ENCODE measurements at regions not wholly inside any gene's neighbourhood (a gene's known extent, or its start where the extent isn't known, plus 50 kb on each side); places are given as distances from the start of the nearest gene placed in this dataset.
"Not testable (repeated sequence)": the region's sequence is repeated elsewhere in the genome, so short reads cannot be mapped to it uniquely, and the experiment has no call there.

GRCh38 chr6:19204445-19204844 lies 632.7 kb upstream of the ID4 start:
- no peaks in the 10 kb centered on the region for H3K4me1 Mint-ChIP-seq (ENCODE audit: low read depth)
- DNase-seq = no peak
- no peaks in the 10 kb centered on the region for H3K27me3 Mint-ChIP-seq
- no peaks in the 10 kb centered on the region for H3K36me3 Mint-ChIP-seq (ENCODE audit: low read depth)
- H3K4me3 Mint-ChIP-seq = no peak overlapping the region
- H3K27ac Mint-ChIP-seq = no peak overlapping the region
- H3K9me3 Mint-ChIP-seq = peaks cover 20% of the 10 kb centered on the region

DNA sequence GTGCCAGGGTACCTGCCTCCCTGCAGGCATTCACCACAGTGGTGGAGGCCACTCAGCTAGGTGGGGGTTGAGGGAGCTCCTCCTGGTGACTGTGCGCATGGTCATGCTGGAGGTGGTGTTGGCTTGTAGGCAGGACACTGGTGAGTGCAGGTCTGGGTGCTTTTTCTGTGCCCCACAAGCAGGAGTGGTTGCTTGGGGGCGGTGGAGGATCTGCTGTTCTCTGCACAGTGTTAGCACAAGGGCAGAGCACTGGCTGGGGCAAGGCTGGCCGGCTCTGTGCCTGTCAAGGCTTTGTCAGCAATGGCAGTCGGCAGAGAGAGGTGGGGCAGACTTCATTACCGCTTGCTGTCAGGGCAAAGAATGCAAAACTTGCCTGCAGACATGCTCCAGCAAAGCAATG lies 632.1 kb upstream of the ID4 start:
- no peaks in the 10 kb centered on the region for H3K27me3 Mint-ChIP-seq
- H3K27ac Mint-ChIP-seq = no peak overlapping the region
- no peak for DNase-seq
- H3K36me3 Mint-ChIP-seq (ENCODE audit: low read depth) = no peaks in the 10 kb centered on the region
- H3K4me1 Mint-ChIP-seq (ENCODE audit: low read depth) = no peaks in the 10 kb centered on the region
- H3K9me3 Mint-ChIP-seq = peaks cover 23% of the 10 kb centered on the region
- no peak overlapping the region for H3K4me3 Mint-ChIP-seq

DNA sequence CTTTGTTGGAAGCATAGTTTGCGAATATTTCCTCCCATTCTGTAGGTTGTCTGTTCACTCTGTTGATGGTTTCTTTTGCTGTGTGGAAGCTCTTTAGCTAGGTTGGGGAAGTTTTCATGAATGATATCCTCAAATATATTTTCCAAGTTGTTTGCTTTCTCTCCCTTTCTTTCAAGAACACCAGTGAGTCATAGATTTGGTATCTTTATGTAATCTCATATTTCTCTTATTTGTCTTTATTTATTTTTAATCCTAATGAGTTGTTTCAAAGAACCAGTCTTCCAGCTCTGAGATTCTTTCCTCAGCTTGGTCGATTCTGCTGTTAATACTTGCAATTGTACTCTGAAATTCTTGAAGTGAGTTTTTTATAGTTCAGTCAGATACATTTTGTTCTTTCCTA lies 628.0 kb upstream of the ID4 start:
- Mint-ChIP-seq H3K9me3 (peaks cover 8% of the 10 kb centered on the region), H3K4me1 (ENCODE audit: low read depth) (no peaks in the 10 kb centered on the region), H3K27me3 (no peaks in the 10 kb centered on the region), H3K4me3 (no peak overlapping the region), H3K36me3 (ENCODE audit: low read depth) (no peaks in the 10 kb centered on the region), H3K27ac (no peak overlapping the region)
- DNase-seq = no peak

GRCh38 chr6:19210849-19211590 lies 626.1 kb upstream of the ID4 start:
- DNase-seq = no peak
- no peaks in the 10 kb centered on the region for H3K4me1 Mint-ChIP-seq (ENCODE audit: low read depth)
- no peaks in the 10 kb centered on the region for H3K27me3 Mint-ChIP-seq
- H3K36me3 Mint-ChIP-seq (ENCODE audit: low read depth) = no peaks in the 10 kb centered on the region
- H3K4me3 Mint-ChIP-seq = no peak overlapping the region
- no peak overlapping the region for H3K27ac Mint-ChIP-seq
- peaks cover 8% of the 10 kb centered on the region for H3K9me3 Mint-ChIP-seq

GRCh38 chr6:19214231-19214630 lies 622.9 kb upstream of the ID4 start:
- no peak overlapping the region for H3K27ac Mint-ChIP-seq

GRCh38 chr6:19219931-19220330 lies 617.2 kb upstream of the ID4 start:
- H3K4me3 Mint-ChIP-seq = no peak overlapping the region
- H3K9me3 Mint-ChIP-seq = peaks cover 2% of the 10 kb centered on the region
- DNase-seq = no peak
- no peaks in the 10 kb centered on the region for H3K4me1 Mint-ChIP-seq (ENCODE audit: low read depth)
- H3K36me3 Mint-ChIP-seq (ENCODE audit: low read depth) = no peaks in the 10 kb centered on the region
- H3K27me3 Mint-ChIP-seq = no peaks in the 10 kb centered on the region
- no peak overlapping the region for H3K27ac Mint-ChIP-seq

More at GRCh38 chr6:19214231-19214630, 622.9 kb upstream of the ID4 start:
- H3K9me3 Mint-ChIP-seq = peaks cover 3% of the 10 kb centered on the region
- no peak overlapping the region for H3K4me3 Mint-ChIP-seq
- H3K4me1 Mint-ChIP-seq (ENCODE audit: low read depth) = no peaks in the 10 kb centered on the region
- H3K27me3 Mint-ChIP-seq = no peaks in the 10 kb centered on the region
- no peak for DNase-seq
- H3K36me3 Mint-ChIP-seq (ENCODE audit: low read depth) = no peaks in the 10 kb centered on the region

- Mint-ChIP-seq H3K4me1 (ENCODE audit: low read depth) (no peaks in the 10 kb centered on the region), H3K36me3 (ENCODE audit: low read depth) (no peaks in the 10 kb centered on the region), H3K27me3 (no peaks in the 10 kb centered on the region), H3K27ac (no peak overlapping the region), H3K4me3 (no peak overlapping the region), H3K9me3 (peaks cover 13% of the 10 kb centered on the region)
- no peak for DNase-seq
Observed at GRCh38 chr6:19231878-19232561, 605.1 kb upstream of the ID4 start.

DNA sequence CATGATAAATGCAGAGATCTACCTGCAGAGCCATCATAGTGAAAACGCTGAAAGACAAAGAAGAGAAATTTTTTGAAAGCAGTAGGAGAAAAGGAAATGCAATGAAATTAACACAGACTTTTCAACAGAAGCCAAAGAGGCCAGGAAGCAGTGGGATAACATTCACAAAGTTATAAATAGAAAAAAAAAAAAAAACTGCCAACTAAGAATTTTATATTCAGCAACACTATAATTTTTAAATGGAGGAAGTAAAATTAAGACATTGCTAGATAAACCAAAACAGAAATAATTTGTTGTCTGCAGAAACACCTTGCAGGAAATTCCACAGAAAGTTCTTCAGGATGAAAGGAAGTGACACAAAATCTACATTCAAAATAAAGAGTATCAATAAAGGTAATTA lies 591.5 kb upstream of the ID4 start:
- no peak overlapping the region for H3K27ac Mint-ChIP-seq
- no peaks in the 10 kb centered on the region for H3K27me3 Mint-ChIP-seq
- no peaks in the 10 kb centered on the region for H3K36me3 Mint-ChIP-seq (ENCODE audit: low read depth)
- DNase-seq = no peak
- H3K4me3 Mint-ChIP-seq = no peak overlapping the region
- H3K9me3 Mint-ChIP-seq = peaks cover 45% of the 10 kb centered on the region
- no peaks in the 10 kb centered on the region for H3K4me1 Mint-ChIP-seq (ENCODE audit: low read depth)

- H3K36me3 Mint-ChIP-seq (ENCODE audit: low read depth); H3K27ac Mint-ChIP-seq; DNase-seq; H3K4me1 Mint-ChIP-seq (ENCODE audit: low read depth); H3K4me3 Mint-ChIP-seq; H3K27me3 Mint-ChIP-seq: not testable (repeated sequence)
- peaks cover 33% of the 10 kb centered on the region for H3K9me3 Mint-ChIP-seq
Observed at GRCh38 chr6:19247181-19247580, 590.0 kb upstream of the ID4 start.

- H3K4me3 Mint-ChIP-seq; H3K9me3 Mint-ChIP-seq; H3K36me3 Mint-ChIP-seq (ENCODE audit: low read depth); H3K4me1 Mint-ChIP-seq (ENCODE audit: low read depth); H3K27me3 Mint-ChIP-seq; DNase-seq; H3K27ac Mint-ChIP-seq: not testable (repeated sequence)
Observed at GRCh38 chr6:19256123-19256522, 581.0 kb upstream of the ID4 start.

GRCh38 chr6:19261642-19262041 lies 575.5 kb upstream of the ID4 start:
- Mint-ChIP-seq H3K4me3 (no peak overlapping the region), H3K9me3 (peaks cover 2% of the 10 kb centered on the region), H3K27me3 (no peaks in the 10 kb centered on the region), H3K27ac (no peak overlapping the region), H3K36me3 (ENCODE audit: low read depth) (no peaks in the 10 kb centered on the region), H3K4me1 (ENCODE audit: low read depth) (no peaks in the 10 kb centered on the region)
- DNase-seq = no peak

- H3K27ac Mint-ChIP-seq = no peak overlapping the region
- H3K36me3 Mint-ChIP-seq (ENCODE audit: low read depth) = no peaks in the 10 kb centered on the region
- H3K4me3 Mint-ChIP-seq = no peak overlapping the region
- H3K4me1 Mint-ChIP-seq (ENCODE audit: low read depth) = no peaks in the 10 kb centered on the region
- H3K27me3 Mint-ChIP-seq = no peaks in the 10 kb centered on the region
- DNase-seq = no peak
- peaks cover 7% of the 10 kb centered on the region for H3K9me3 Mint-ChIP-seq
Observed at GRCh38 chr6:19268117-19268516, 569.1 kb upstream of the ID4 start.

- Mint-ChIP-seq H3K9me3 (peaks cover 7% of the 10 kb centered on the region), H3K36me3 (ENCODE audit: low read depth) (no peaks in the 10 kb centered on the region), H3K4me1 (ENCODE audit: low read depth) (no peaks in the 10 kb centered on the region), H3K4me3 (no peak overlapping the region), H3K27ac (no peak overlapping the region), H3K27me3 (no peaks in the 10 kb centered on the region)
- no peak for DNase-seq
Observed at GRCh38 chr6:19268718-19269117, 568.5 kb upstream of the ID4 start.

GRCh38 chr6:19269341-19269898 lies 567.8 kb upstream of the ID4 start:
- no peaks in the 10 kb centered on the region for H3K27me3 Mint-ChIP-seq
- H3K27ac Mint-ChIP-seq = no peak overlapping the region
- H3K4me3 Mint-ChIP-seq = no peak overlapping the region
- peaks cover 7% of the 10 kb centered on the region for H3K9me3 Mint-ChIP-seq
- no peaks in the 10 kb centered on the region for H3K4me1 Mint-ChIP-seq (ENCODE audit: low read depth)
- no peaks in the 10 kb centered on the region for H3K36me3 Mint-ChIP-seq (ENCODE audit: low read depth)
- no peak for DNase-seq

DNA sequence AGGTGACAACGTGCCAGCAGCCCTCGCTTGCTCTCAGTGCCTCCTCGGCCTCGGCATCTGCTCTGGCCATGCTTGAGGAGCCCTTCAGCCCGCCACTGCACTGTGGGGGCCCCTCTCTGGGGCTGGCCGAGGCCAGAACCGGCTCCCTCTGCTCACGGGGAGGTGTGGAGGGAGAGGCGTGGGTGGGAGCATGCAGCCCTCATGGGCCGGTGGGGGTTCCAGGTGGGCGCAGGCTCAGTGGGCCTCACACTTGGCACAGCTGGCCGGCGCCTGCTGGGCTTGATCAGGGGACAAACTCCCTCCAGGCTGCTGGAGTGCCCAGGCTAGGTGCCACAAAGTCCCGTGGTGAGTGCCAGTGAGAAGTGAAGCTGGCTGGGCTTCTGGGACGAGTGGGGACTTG lies 566.6 kb upstream of the ID4 start:
- H3K4me3 Mint-ChIP-seq = no peak overlapping the region
- no peak overlapping the region for H3K27ac Mint-ChIP-seq
- DNase-seq = no peak
- no peaks in the 10 kb centered on the region for H3K36me3 Mint-ChIP-seq (ENCODE audit: low read depth)
- no peaks in the 10 kb centered on the region for H3K4me1 Mint-ChIP-seq (ENCODE audit: low read depth)
- peaks cover 5% of the 10 kb centered on the region for H3K9me3 Mint-ChIP-seq
- H3K27me3 Mint-ChIP-seq = no peaks in the 10 kb centered on the region
